HCT116 (cell line): ENCODE measurements at regions not wholly inside any gene's neighbourhood (a gene's known extent, or its start where the extent isn't known, plus 50 kb on each side); places are given as distances from the start of the nearest gene placed in this dataset.

Experiments used
- ATAC-seq: fragments of 200-7000 bp; cut with Tn5 transposase; 2 replicates; pipeline ENCODE4 v1.9.1; 2020; ENCODE audit warnings: mild to moderate bottlenecking, moderate library complexity
- BruUV-seq: library from RNA; stranded (reverse); fragments of 400-500 nt; replicated peaks from 2 replicates; lab custom pipeline; 2021; lab: Mats Ljungman, UMichigan
- CTCF ChIA-PET: fragments of 300-600 bp; sonication (Branson Sonifier 250); formaldehyde crosslinking; loops from one replicate; lab custom pipeline; 2021; ENCODE audit warnings: antibody characterized with exemption; lab: Charles Lee
- POLR2A ChIA-PET: fragments of 300-600, 350-600 bp; sonication (Branson Sonifier 250); formaldehyde crosslinking; loops from one replicate; lab custom pipeline; 2021; ENCODE audit warnings: antibody characterized with exemption; lab: Charles Lee
- RAD21 ChIA-PET, 2 experiments: fragments of 300-600 bp; sonication (Branson Sonifier 250); formaldehyde crosslinking; loops; one replicate each; lab custom pipeline; 2023; ENCODE audit warnings: low total read pairs in 2 of 2; ENCODE audit not compliant: uncharacterized antibody in 2 of 2, unreplicated experiment in 2 of 2, low non-redundant PET in 1 of 2; lab: Charles Lee
- DNase-seq: peaks from one replicate; pipeline ENCODE4 v3.0.0-alpha.2; 2010; ENCODE audit warnings: low read depth, low spot score
- H2AFZ ChIP-seq: fragments of 200-600 bp; shearing (Covaris generic), sonication (generic); 2 replicates; pipeline ENCODE4 v1.6.1; 2017; ENCODE audit warnings: low read depth, mixed run types, mixed read lengths, antibody characterized with exemption, low read length; ENCODE audit not compliant: poor library complexity, severe bottlenecking
- H3K27ac ChIP-seq: 2 replicates; pipeline ENCODE4 v1.5.1; 2012; ENCODE audit warnings: low read depth, low read length
- H3K27me3 ChIP-seq: fragments of 200-600 bp; sonication (generic); 2 replicates; pipeline ENCODE4 v1.6.1; 2016; ENCODE audit warnings: mixed run types, low read length, mixed read lengths; ENCODE audit not compliant: insufficient read depth
- H3K36me3 ChIP-seq, 2 experiments: fragments of 200-500 bp in 1 of 2; fragments of 200-600 bp in 1 of 2; sonication (Bioruptor generic) in 1 of 2; sonication (generic) in 1 of 2; 2 replicates each; pipeline versions ENCODE4 v1.5.1 to v1.6.1; 2014 to 2016; ENCODE audit warnings: low read length in 2 of 2, inconsistent platforms in 1 of 2, mixed read lengths in 1 of 2, mixed run types in 1 of 2; ENCODE audit not compliant: insufficient read depth in 2 of 2, control insufficient read depth in 1 of 2
- H3K4me1 ChIP-seq, 2 experiments: fragments of 200-600 bp in 1 of 2; sonication (generic) in 1 of 2; 2 replicates each; pipeline versions ENCODE4 v1.5.1 to v1.6.1; 2012 to 2017; ENCODE audit warnings: low read length in 2 of 2, inconsistent platforms in 1 of 2, mild to moderate bottlenecking in 1 of 2, mixed read lengths in 1 of 2, mixed run types in 1 of 2, moderate library complexity in 1 of 2; ENCODE audit not compliant: insufficient read depth in 2 of 2, control insufficient read depth in 1 of 2
- H3K4me2 ChIP-seq: fragments of 200-600 bp; sonication (generic); 2 replicates; pipeline ENCODE4 v1.6.1; 2017; ENCODE audit warnings: mixed run types, low read length, mixed read lengths
- H3K4me3 ChIP-seq, 2 experiments: fragments of 200-600 bp in 1 of 2; sonication (generic) in 1 of 2; replicated peaks in 1 of 2; 2 replicates each; pipeline ENCODE4 v1.5.1; 2011 to 2016; ENCODE audit warnings: low read length in 2 of 2, control low read depth in 1 of 2, low read depth in 1 of 2, mild to moderate bottlenecking in 1 of 2, mixed read lengths in 1 of 2, mixed run types in 1 of 2
- H3K79me2 ChIP-seq: fragments of 200-600 bp; sonication (generic); 2 replicates; pipeline ENCODE4 v1.6.1; 2017; ENCODE audit warnings: mild to moderate bottlenecking, mixed run types, low read length, moderate library complexity, mixed read lengths; ENCODE audit not compliant: insufficient read depth
- H3K9ac ChIP-seq: fragments of 200-600 bp; sonication (generic); 2 replicates; pipeline ENCODE4 v1.6.1; 2016; ENCODE audit warnings: low read length, mixed read lengths
- H3K9me2 ChIP-seq: fragments of 200-600 bp; sonication (generic), shearing (Covaris generic); 2 replicates; pipeline ENCODE4 v1.6.1; 2017; ENCODE audit warnings: mixed run types, mild to moderate bottlenecking, moderate library complexity; ENCODE audit not compliant: insufficient read depth
- H3K9me3 ChIP-seq, 2 experiments: fragments of 200-500 bp in 1 of 2; fragments of 200-600 bp in 1 of 2; sonication (Bioruptor generic) in 1 of 2; sonication (generic) in 1 of 2; 2 replicates each; pipeline ENCODE4 v1.6.1; 2014 to 2017; ENCODE audit warnings: low read length in 2 of 2, mixed read lengths in 2 of 2, inconsistent platforms in 1 of 2, low read depth in 1 of 2, mild to moderate bottlenecking in 1 of 2, mixed run types in 1 of 2, moderate library complexity in 1 of 2; ENCODE audit not compliant: control insufficient read depth in 1 of 2, insufficient read depth in 1 of 2
- H4K20me1 ChIP-seq: fragments of 200-600 bp; sonication (generic), shearing (Covaris generic); 2 replicates; pipeline ENCODE4 v1.6.1; 2017; ENCODE audit warnings: mixed run types, mild to moderate bottlenecking, moderate library complexity; ENCODE audit not compliant: insufficient read depth
- ATF3 ChIP-seq: IDR thresholded peaks from 2 replicates; pipeline ENCODE4 v1.6.1; 2012
- CBX3 ChIP-seq: IDR thresholded peaks from 2 replicates; pipeline ENCODE4 v1.6.1; 2012; ENCODE audit warnings: low read depth
- CTCF ChIP-seq, 3 experiments: fragments of 200-600 bp in 1 of 3; sonication (generic) in 1 of 3; IDR thresholded peaks in 2 of 3; conservative IDR thresholded peaks in 1 of 3; 2 replicates each; pipeline ENCODE4 v1.5.1; 2012 to 2017; ENCODE audit warnings: low read depth in 2 of 3, low read length in 2 of 3, antibody characterized with exemption in 1 of 3, borderline replicate concordance in 1 of 3, control low read depth in 1 of 3, mild to moderate bottlenecking in 1 of 3, mixed read lengths in 1 of 3, mixed run types in 1 of 3, moderate library complexity in 1 of 3; ENCODE audit not compliant: insufficient read depth in 1 of 3
- EZH2phosphoT487 ChIP-seq: fragments of 200-600 bp; IDR thresholded peaks from 2 replicates; pipeline ENCODE4 v1.6.1; 2018; ENCODE audit warnings: antibody characterized with exemption, borderline replicate concordance
- FOSL1 ChIP-seq: IDR thresholded peaks from 2 replicates; pipeline ENCODE4 v1.6.1; 2012; ENCODE audit warnings: low read depth
- MAX ChIP-seq: IDR thresholded peaks from 2 replicates; pipeline ENCODE4 v1.6.1; 2012
- ZBTB33 ChIP-seq: IDR thresholded peaks from 2 replicates; pipeline ENCODE4 v1.6.1; 2011; ENCODE audit warnings: mild to moderate bottlenecking, low read length, moderate library complexity; ENCODE audit not compliant: insufficient replicate concordance; ENCODE audit errors: extremely low read depth
- intact Hi-C: fragments of 100-400 bp; cut with micrococcal nuclease; formaldehyde crosslinking; loops from 2 replicates; pipeline ENCODE4 v1.10.0; 2022

- intact Hi-C loops = no loop called here
- BruUV-seq = no TSS peak
- ChIA-PET CTCF (no interaction called here), RAD21 (no interaction called here), POLR2A (no interaction called here)
- no peaks in the 10 kb centered on the region for H4K20me1 ChIP-seq
- H3K4me3 ChIP-seq = no peak overlapping the region
- no peak overlapping the region for H3K4me2 ChIP-seq
- H3K36me3 ChIP-seq = no peaks in the 10 kb centered on the region
- no peaks in the 10 kb centered on the region for H3K9me3 ChIP-seq
- no peak overlapping the region for H3K27ac ChIP-seq
- DNase-seq = no peak
- no peaks in the 10 kb centered on the region for H3K79me2 ChIP-seq
- no peak for TF ChIP-seq CTCF (IDR thresholded peaks at IDR 0.05 in 2 of 3, conservative IDR thresholded peaks at IDR 0.05 in 1 of 3; ENCODE audit: borderline replicate concordance in 1 of 3, insufficient read depth in 1 of 3, low read depth in 2 of 3, low read length in 2 of 3)
- H3K4me1 ChIP-seq = no peaks in the 10 kb centered on the region
- no peaks in the 10 kb centered on the region for H3K9me2 ChIP-seq
- no peak for ATAC-seq
- H2AFZ ChIP-seq = no peak overlapping the region
- no peaks in the 10 kb centered on the region for H3K27me3 ChIP-seq
- H3K9ac ChIP-seq = no peak overlapping the region
Measured at GRCh38 chr9:99744132-99744531, 77.6 kb upstream of the NR4A3 start.

GRCh38 chr9:99745085-99745484 is 76.6 kb upstream of the NR4A3 start:
- H3K4me2 ChIP-seq = no peak overlapping the region
- intact Hi-C loops = no loop called here
- H4K20me1 ChIP-seq = no peaks in the 10 kb centered on the region
- H3K4me1 ChIP-seq = peaks cover 0 to 7% of the 10 kb centered on the region in 2 experiments; a peak in 3 of 4 replicates
- ChIA-PET RAD21 (no interaction called here), POLR2A (no interaction called here), CTCF (no interaction called here)
- H2AFZ ChIP-seq = no peak overlapping the region
- H3K27me3 ChIP-seq = no peaks in the 10 kb centered on the region
- no peaks in the 10 kb centered on the region for H3K9me3 ChIP-seq
- H3K27ac ChIP-seq = no peak overlapping the region
- no peaks in the 10 kb centered on the region for H3K79me2 ChIP-seq
- TF ChIP-seq EZH2phosphoT487 = no peak
- no peak for TF ChIP-seq FOSL1
- TF ChIP-seq ZBTB33 = no peak
- no peak for TF ChIP-seq ATF3
- no peak for TF ChIP-seq MAX
- TF ChIP-seq CBX3 = no peak
- no peak overlapping the region for H3K4me3 ChIP-seq
- no peak for DNase-seq
- no peak overlapping the region for H3K9ac ChIP-seq
- no peaks in the 10 kb centered on the region for H3K36me3 ChIP-seq
- BruUV-seq = no TSS peak
- no peak for ATAC-seq
- no peaks in the 10 kb centered on the region for H3K9me2 ChIP-seq
